ENCODE measurements at regions not wholly inside any gene's neighbourhood (a gene's known extent, or its start where the extent isn't known, plus 50 kb on each side); places are given as distances from the start of the nearest gene placed in this dataset.

DNA sequence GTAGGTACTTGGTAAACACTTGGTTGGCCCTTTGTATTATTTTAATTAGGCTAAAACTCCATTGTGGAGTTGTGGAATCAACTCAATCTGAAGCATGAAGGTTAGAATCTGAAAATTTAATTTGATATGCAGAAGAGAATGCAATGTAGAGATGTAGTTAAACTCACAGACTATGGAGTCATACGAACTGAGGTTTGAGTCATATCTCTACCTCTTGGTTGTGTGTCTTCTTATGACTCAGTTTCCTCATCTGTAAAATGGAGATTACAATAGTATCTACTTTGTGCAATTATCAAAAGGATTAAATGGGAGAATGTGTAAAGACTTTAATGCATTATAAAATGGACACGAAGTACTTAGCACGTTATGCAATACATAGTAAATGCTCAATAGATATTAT, 146.0 kb upstream of the IFNG-AS1 start:
- TF ChIP-seq, protein P1, sequence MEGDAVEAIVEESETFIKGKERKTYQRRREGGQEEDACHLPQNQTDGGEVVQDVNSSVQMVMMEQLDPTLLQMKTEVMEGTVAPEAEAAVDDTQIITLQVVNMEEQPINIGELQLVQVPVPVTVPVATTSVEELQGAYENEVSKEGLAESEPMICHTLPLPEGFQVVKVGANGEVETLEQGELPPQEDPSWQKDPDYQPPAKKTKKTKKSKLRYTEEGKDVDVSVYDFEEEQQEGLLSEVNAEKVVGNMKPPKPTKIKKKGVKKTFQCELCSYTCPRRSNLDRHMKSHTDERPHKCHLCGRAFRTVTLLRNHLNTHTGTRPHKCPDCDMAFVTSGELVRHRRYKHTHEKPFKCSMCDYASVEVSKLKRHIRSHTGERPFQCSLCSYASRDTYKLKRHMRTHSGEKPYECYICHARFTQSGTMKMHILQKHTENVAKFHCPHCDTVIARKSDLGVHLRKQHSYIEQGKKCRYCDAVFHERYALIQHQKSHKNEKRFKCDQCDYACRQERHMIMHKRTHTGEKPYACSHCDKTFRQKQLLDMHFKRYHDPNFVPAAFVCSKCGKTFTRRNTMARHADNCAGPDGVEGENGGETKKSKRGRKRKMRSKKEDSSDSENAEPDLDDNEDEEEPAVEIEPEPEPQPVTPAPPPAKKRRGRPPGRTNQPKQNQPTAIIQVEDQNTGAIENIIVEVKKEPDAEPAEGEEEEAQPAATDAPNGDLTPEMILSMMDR (IDR thresholded peaks at IDR 0.05): no peak
- TF ChIP-seq POLR2AphosphoS5 (IDR thresholded peaks at IDR 0.05; ENCODE audit: low read depth, low read length): no peak
- no peak for TF ChIP-seq REST (IDR thresholded peaks at IDR 0.05; ENCODE audit: insufficient read depth in 1 of 2, low read depth in 2 of 2, low read length in 1 of 2)
- TF ChIP-seq TCF7L2 (IDR thresholded peaks at IDR 0.05; ENCODE audit: low read depth, low read length): no peak
